ENCODE measurements at regions not wholly inside any gene's neighbourhood (a gene's known extent, or its start where the extent isn't known, plus 50 kb on each side); places are given as distances from the start of the nearest gene placed in this dataset.

- TF ChIP-seq ZBTB40 (IDR thresholded peaks at IDR 0.05; ENCODE audit: borderline replicate concordance) (no peak), ATF2 (IDR thresholded peaks at IDR 0.05; ENCODE audit: low read length) (no peak), BCLAF1 (IDR thresholded peaks at IDR 0.05) (no peak)
Observed at GRCh38 chr2:186940463-186940862, 91.5 kb upstream of the ZSWIM2 start (continued).

GRCh38 chr2:186934420-186934819 is 85.5 kb upstream of the ZSWIM2 start:
- no peak overlapping the region for H3K9ac ChIP-seq (ENCODE audit: control insufficient read depth, insufficient read depth, low read length)
- H3K4me2 ChIP-seq (ENCODE audit: control insufficient read depth, insufficient read depth), result no peak overlapping the region
- SMC1A ChIA-PET (ENCODE audit: uncharacterized antibody, unreplicated experiment), result interaction anchor here (0.8 kb wide), 1 partner anchor 23 kb away, joined by 3 read pairs; no protein-coding TSS in a partner anchor
- FAIRE-seq, result no peak
- no peak for DNase-seq (ENCODE audit: low read depth, low spot score)
- no peaks in the 10 kb centered on the region for H3K9me3 ChIP-seq (replicated peaks; ENCODE audit: control insufficient read depth, insufficient read depth, low read length)
- no peaks in the 10 kb centered on the region for H3K4me1 ChIP-seq (ENCODE audit: control insufficient read depth, insufficient read depth, low read length)
- RAD21 ChIA-PET (ENCODE audit: unreplicated experiment), result no interaction called here
- in situ Hi-C loops (cut with MboI) (no loop called here), intact Hi-C loops (cut with micrococcal nuclease; ENCODE audit: unreplicated experiment) (no loop called here)
- H3K36me3 ChIP-seq (ENCODE audit: control insufficient read depth in 2 of 2, insufficient read depth in 2 of 2, low read length in 1 of 2), result no peaks in the 10 kb centered on the region
- H4K20me1 ChIP-seq (ENCODE audit: control insufficient read depth, insufficient read depth), result no peaks in the 10 kb centered on the region
- WGBS (ENCODE audit: insufficient coverage, insufficient replicate concordance, low lambda C conversion rate, missing lambda C conversion rate), result 55% methylated on average over 4 of the region's 4 CpGs
- H2AFZ ChIP-seq (ENCODE audit: control insufficient read depth, low read depth, low read length), result no peak overlapping the region
- H3K27me3 ChIP-seq (replicated peaks in 1 of 2; ENCODE audit: control insufficient read depth in 2 of 2, insufficient read depth in 2 of 2, low read length in 1 of 2), result no peaks in the 10 kb centered on the region
- CTCF ChIA-PET, result interaction anchor here (1.2 to 1.5 kb wide), 2 partner anchors 24 to 33 kb away, joined by 3 read pairs; no protein-coding TSS in a partner anchor
- no peak overlapping the region for H3K27ac ChIP-seq (ENCODE audit: control insufficient read depth, insufficient read depth)
- POLR2A ChIA-PET, result no interaction called here
- ATAC-seq, result no peak
- BruUV-seq (replicated peaks), result no TSS peak
- H3K4me3 ChIP-seq, result no peak overlapping the region
- no peaks in the 10 kb centered on the region for H3K79me2 ChIP-seq (ENCODE audit: control insufficient read depth, insufficient read depth, low read length)
- no peak for TF ChIP-seq MYB (IDR thresholded peaks at IDR 0.05; ENCODE audit: borderline replicate concordance, low read depth, low read length)
- TF ChIP-seq BCLAF1 (IDR thresholded peaks at IDR 0.05), result no peak
- TF ChIP-seq ZNF384 (IDR thresholded peaks at IDR 0.05; ENCODE audit: borderline replicate concordance, low read depth, low read length), result no peak
- no peak for TF ChIP-seq CEBPB (IDR thresholded peaks at IDR 0.05; ENCODE audit: borderline replicate concordance in 1 of 2, low read depth in 2 of 2, low read length in 2 of 2)
- no peak for TF ChIP-seq EED (IDR thresholded peaks at IDR 0.05; ENCODE audit: low read depth)
- no peak for TF ChIP-seq WRNIP1 (IDR thresholded peaks at IDR 0.05; ENCODE audit: borderline replicate concordance, low read depth, low read length)
- TF ChIP-seq BCL11A (IDR thresholded peaks at IDR 0.05; ENCODE audit: low read depth, low read length), result no peak

Measured in GM12878 (cell line).